ENCODE measurements at regions not wholly inside any gene's neighbourhood (a gene's known extent, or its start where the extent isn't known, plus 50 kb on each side); places are given as distances from the start of the nearest gene placed in this dataset.

- H3K4me3 ChIP-seq (replicated peaks; ENCODE audit: insufficient read depth, low read length), result no peak overlapping the region
- no peak overlapping the region for H3K27ac ChIP-seq (replicated peaks)
- DNase-seq (ENCODE audit: low read depth in 1 of 2, low spot score in 1 of 2), result no peak
- H3K27me3 ChIP-seq (ENCODE audit: insufficient read depth, poor library complexity, severe bottlenecking), result no peaks in the 10 kb centered on the region
- no peak for TF ChIP-seq CTCF (IDR thresholded peaks at IDR 0.05; ENCODE audit: insufficient read depth, low read length)
- TF ChIP-seq REST (IDR thresholded peaks at IDR 0.05; ENCODE audit: insufficient replicate concordance, low read depth), result no peak
Observed at GRCh38 chr15:94644433-94644832, 413.1 kb downstream of the MCTP2 start.

- Histone ChIP-seq H3K27ac (replicated peaks) (no peak overlapping the region), H3K4me3 (replicated peaks; ENCODE audit: insufficient read depth, low read length) (no peak overlapping the region), H3K27me3 (ENCODE audit: insufficient read depth, poor library complexity, severe bottlenecking) (peaks cover 17% of the 10 kb centered on the region)
- TF ChIP-seq POLR2AphosphoS5 (IDR thresholded peaks at IDR 0.05; ENCODE audit: low read depth), result no peak
- TF ChIP-seq SPI1 (IDR thresholded peaks at IDR 0.05; ENCODE audit: borderline replicate concordance, low read depth), result no peak
- TF ChIP-seq GABPA (IDR thresholded peaks at IDR 0.05; ENCODE audit: low read depth), result no peak
- TF ChIP-seq CTCF (IDR thresholded peaks at IDR 0.05; ENCODE audit: insufficient read depth, low read length), result no peak
- no peak for TF ChIP-seq REST (IDR thresholded peaks at IDR 0.05; ENCODE audit: insufficient replicate concordance, low read depth)
- DNase-seq (ENCODE audit: low read depth in 1 of 2, low spot score in 1 of 2), result no peak
Observed at GRCh38 chr15:94653071-94653470, 421.7 kb downstream of the MCTP2 start.

GRCh38 chr15:94655249-94655880 lies 424.0 kb downstream of the MCTP2 start:
- Histone ChIP-seq H3K27ac (replicated peaks) (no peak overlapping the region), H3K4me3 (replicated peaks; ENCODE audit: insufficient read depth, low read length) (no peak overlapping the region), H3K27me3 (ENCODE audit: insufficient read depth, poor library complexity, severe bottlenecking) (peaks cover 17% of the 10 kb centered on the region)
- DNase-seq (ENCODE audit: low read depth in 1 of 2, low spot score in 1 of 2), result no peak
- TF ChIP-seq SPI1 (IDR thresholded peaks at IDR 0.05; ENCODE audit: borderline replicate concordance, low read depth) (no peak), POLR2AphosphoS5 (IDR thresholded peaks at IDR 0.05; ENCODE audit: low read depth) (no peak), GABPA (IDR thresholded peaks at IDR 0.05; ENCODE audit: low read depth) (no peak), REST (IDR thresholded peaks at IDR 0.05; ENCODE audit: insufficient replicate concordance, low read depth) (no peak), CTCF (IDR thresholded peaks at IDR 0.05; ENCODE audit: insufficient read depth, low read length) (no peak)
